Panc1 (cell line): ENCODE measurements at regions not wholly inside any gene's neighbourhood (a gene's known extent, or its start where the extent isn't known, plus 50 kb on each side); places are given as distances from the start of the nearest gene placed in this dataset.

Experiments
- ATAC-seq: fragments of 200-7000 bp; cut with Tn5 transposase; 2 replicates; pipeline ENCODE4 v1.9.1; 2020; ENCODE audit warnings: mild to moderate bottlenecking, moderate library complexity
- BruUV-seq: library from RNA; stranded (reverse); fragments of 400-500 nt; replicated peaks from 2 replicates; lab custom pipeline; 2021; lab: Mats Ljungman, UMichigan
- CTCF ChIA-PET: fragments of 300-600 bp; sonication (Branson Sonifier 250); formaldehyde crosslinking; loops from one replicate; lab custom pipeline; 2022; ENCODE audit warnings: antibody characterized with exemption; lab: Charles Lee
- POLR2A ChIA-PET: fragments of 300-600 bp; sonication (Branson Sonifier 250); formaldehyde crosslinking; loops from one replicate; lab custom pipeline; 2022; ENCODE audit warnings: antibody characterized with exemption; lab: Charles Lee
- DNase-seq: peaks from one replicate; pipeline ENCODE4 v3.0.0-alpha.2; 2010; ENCODE audit warnings: low read depth, low spot score
- H3K27ac ChIP-seq: 2 replicates; pipeline ENCODE4 v1.5.1; 2011; ENCODE audit warnings: mild to moderate bottlenecking, low read length, inconsistent platforms
- H3K27me3 ChIP-seq: fragments of 200-500 bp; sonication (Bioruptor generic); 2 replicates; pipeline ENCODE4 v1.6.0; 2014; ENCODE audit warnings: low read length, inconsistent platforms; ENCODE audit not compliant: control insufficient read depth, insufficient read depth
- H3K36me3 ChIP-seq: fragments of 200-500 bp; sonication (Bioruptor generic); 2 replicates; pipeline ENCODE4 v1.5.1; 2014; ENCODE audit warnings: inconsistent platforms, mild to moderate bottlenecking, low read length, moderate library complexity; ENCODE audit not compliant: control insufficient read depth, insufficient read depth
- H3K4me1 ChIP-seq: 2 replicates; pipeline ENCODE4 v1.5.1; 2011; ENCODE audit warnings: inconsistent platforms, mild to moderate bottlenecking, low read length, moderate library complexity; ENCODE audit not compliant: control insufficient read depth, insufficient read depth
- H3K4me3 ChIP-seq, 2 experiments: 2 replicates each; pipeline ENCODE4 v1.5.1; 2011 to 2012; ENCODE audit warnings: low read depth in 2 of 2, low read length in 2 of 2, mild to moderate bottlenecking in 2 of 2, inconsistent platforms in 1 of 2, moderate library complexity in 1 of 2
- H3K9me3 ChIP-seq: fragments of 200-500 bp; sonication (Bioruptor generic); 2 replicates; pipeline ENCODE4 v1.5.1; 2014; ENCODE audit warnings: low read depth, mild to moderate bottlenecking, inconsistent platforms, low read length, moderate library complexity; ENCODE audit not compliant: control insufficient read depth, insufficient read depth
- CTCF ChIP-seq: fragments of 450-650 bp; IDR thresholded peaks from 2 replicates; pipeline ENCODE4 v1.5.1; 2017; ENCODE audit warnings: mild to moderate bottlenecking
- POLR2AphosphoS5 ChIP-seq: IDR thresholded peaks from 2 replicates; pipeline ENCODE4 v1.6.1; 2012; ENCODE audit warnings: mild to moderate bottlenecking, low read depth, low read length, moderate library complexity
- REST ChIP-seq, 2 experiments: IDR thresholded peaks; 2 replicates each; pipeline ENCODE4 v1.6.1; 2011 to 2012; ENCODE audit warnings: low read depth in 2 of 2, control low read depth in 1 of 2, low read length in 1 of 2, mild to moderate bottlenecking in 1 of 2, moderate library complexity in 1 of 2; ENCODE audit not compliant: insufficient read depth in 1 of 2
- SIN3A ChIP-seq: IDR thresholded peaks from 2 replicates; pipeline ENCODE4 v1.6.1; 2012; ENCODE audit warnings: low read depth, mild to moderate bottlenecking, low read length, moderate library complexity, borderline replicate concordance; ENCODE audit not compliant: insufficient read depth
- TCF7L2 ChIP-seq: IDR thresholded peaks from 2 replicates; pipeline ENCODE4 v1.6.1; 2011; ENCODE audit warnings: mild to moderate bottlenecking, low read depth, low read length, inconsistent platforms
- in situ Hi-C: cut with HindIII; loops from 2 replicates; pipeline ENCODE4 v1.10.0; 2016; ENCODE audit warnings: low sequenced_read_pairs, low pct_unique_long_range_greater_than_20kb
- intact Hi-C: fragments of 100-400 bp; cut with micrococcal nuclease; formaldehyde crosslinking; loops from one replicate; pipeline ENCODE4 v1.10.0; 2022; ENCODE audit not compliant: unreplicated experiment

- in situ Hi-C loops, result no loop called here
- POLR2A ChIA-PET, result no interaction called here
- TF ChIP-seq REST (IDR thresholded peaks at IDR 0.05; ENCODE audit: insufficient read depth in 1 of 2, low read depth in 2 of 2, low read length in 1 of 2) (no peak), SIN3A (no peak), TCF7L2 (no peak), CTCF (no peak), POLR2AphosphoS5 (no peak)
These were observed 62.0 kb upstream of the NAMPT start for GRCh38 chr7:106346678-106347217.

GRCh38 chr7:106346167-106346677 lies 61.4 kb upstream of the NAMPT start:
- no peak overlapping the region for H3K4me3 ChIP-seq
- in situ Hi-C loops (no loop called here), intact Hi-C loops (no loop called here)
- H3K27me3 ChIP-seq, result no peaks in the 10 kb centered on the region; the same call in 1 of the 2 replicates
- CTCF ChIA-PET, result no interaction called here
- peaks cover 8% of the 10 kb centered on the region for H3K9me3 ChIP-seq
- H3K36me3 ChIP-seq, result no peaks in the 10 kb centered on the region
- ATAC-seq (no peak), DNase-seq (no peak)
- BruUV-seq, result no TSS peak
- POLR2A ChIA-PET, result no interaction called here
- no peaks in the 10 kb centered on the region for H3K4me1 ChIP-seq
- TF ChIP-seq TCF7L2 (no peak), SIN3A (no peak), REST (IDR thresholded peaks at IDR 0.05; ENCODE audit: insufficient read depth in 1 of 2, low read depth in 2 of 2, low read length in 1 of 2) (no peak), POLR2AphosphoS5 (no peak), CTCF (no peak)
- H3K27ac ChIP-seq, result no peak overlapping the region

More at GRCh38 chr7:106346678-106347217, 62.0 kb upstream of the NAMPT start:
- H3K9me3 ChIP-seq, result peaks cover 8% of the 10 kb centered on the region
- H3K4me1 ChIP-seq, result no peaks in the 10 kb centered on the region
- no TSS peak for BruUV-seq
- ATAC-seq, result no peak
- no peaks in the 10 kb centered on the region for H3K36me3 ChIP-seq
- no peak overlapping the region for H3K27ac ChIP-seq
- intact Hi-C loops, result no loop called here
- no peak overlapping the region for H3K4me3 ChIP-seq
- H3K27me3 ChIP-seq, result no peaks in the 10 kb centered on the region; the same call in 1 of the 2 replicates
- CTCF ChIA-PET, result no interaction called here
- peak; percentile 75 for DNase-seq
